Glutamatergic neuron (in vitro differentiated cells): ENCODE measurements at regions not wholly inside any gene's neighbourhood (a gene's known extent, or its start where the extent isn't known, plus 50 kb on each side); places are given as distances from the start of the nearest gene placed in this dataset.

ENCODE experiments used
- DNase-seq: peaks from one replicate; pipeline ENCODE4 v3.0.0; 2022
- H3K27ac Mint-ChIP-seq: one replicate; pipeline ENCODE4 v1.8.0; 2020; ENCODE audit warnings: mild to moderate bottlenecking, mixed read lengths, inconsistent platforms; ENCODE audit not compliant: unreplicated experiment
- H3K27me3 Mint-ChIP-seq: one replicate; pipeline ENCODE4 v1.8.0; 2020; ENCODE audit warnings: mild to moderate bottlenecking, moderate library complexity, mixed read lengths, inconsistent platforms; ENCODE audit not compliant: unreplicated experiment
- H3K36me3 Mint-ChIP-seq: one replicate; pipeline ENCODE4 v1.8.0; 2020; ENCODE audit warnings: mild to moderate bottlenecking, mixed read lengths, inconsistent platforms; ENCODE audit not compliant: unreplicated experiment
- H3K4me1 Mint-ChIP-seq: one replicate; pipeline ENCODE4 v1.8.0; 2020; ENCODE audit warnings: mild to moderate bottlenecking, low read depth, mixed read lengths, inconsistent platforms; ENCODE audit not compliant: unreplicated experiment
- H3K4me3 Mint-ChIP-seq: one replicate; pipeline ENCODE4 v1.8.0; 2020; ENCODE audit warnings: mild to moderate bottlenecking, mixed read lengths, inconsistent platforms; ENCODE audit not compliant: unreplicated experiment
- H3K9me3 Mint-ChIP-seq: one replicate; pipeline ENCODE4 v1.8.0; 2020; ENCODE audit warnings: mild to moderate bottlenecking, moderate library complexity, mixed read lengths, inconsistent platforms; ENCODE audit not compliant: unreplicated experiment
- TF ChIP-seq, protein P1 (sequence below): fragments of 200-600 bp; sonication (generic); IDR thresholded peaks from one replicate; pipeline ENCODE4 v1.5.0; 2021; ENCODE audit not compliant: partially characterized antibody, unreplicated experiment

DNA sequence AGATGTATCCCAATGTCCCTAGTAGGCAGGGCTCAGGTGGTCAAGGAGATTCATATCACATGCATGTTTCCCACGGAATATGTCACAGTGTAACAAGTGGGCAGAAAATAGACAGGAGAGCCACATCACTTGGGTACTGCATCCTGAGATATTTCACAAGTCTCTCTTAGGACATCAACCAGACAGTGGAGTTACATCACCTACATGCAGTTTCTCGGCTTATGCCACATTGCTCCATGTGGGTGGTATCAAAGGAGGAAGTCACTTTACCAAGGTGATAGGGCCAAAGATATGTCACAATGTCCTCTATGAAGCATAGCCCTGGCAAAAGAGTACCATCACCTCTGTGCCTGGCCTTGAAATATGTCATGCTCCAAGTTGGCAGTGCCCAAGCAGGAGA, 1056.7 kb upstream of the AMELY start:
- no peak for DNase-seq
- Mint-ChIP-seq H3K27me3 (no peaks in the 10 kb centered on the region), H3K4me1 (no peaks in the 10 kb centered on the region), H3K4me3 (no peak overlapping the region), H3K9me3 (no peaks in the 10 kb centered on the region), H3K36me3 (no peaks in the 10 kb centered on the region), H3K27ac (no peak overlapping the region)
- TF ChIP-seq, protein P1, sequence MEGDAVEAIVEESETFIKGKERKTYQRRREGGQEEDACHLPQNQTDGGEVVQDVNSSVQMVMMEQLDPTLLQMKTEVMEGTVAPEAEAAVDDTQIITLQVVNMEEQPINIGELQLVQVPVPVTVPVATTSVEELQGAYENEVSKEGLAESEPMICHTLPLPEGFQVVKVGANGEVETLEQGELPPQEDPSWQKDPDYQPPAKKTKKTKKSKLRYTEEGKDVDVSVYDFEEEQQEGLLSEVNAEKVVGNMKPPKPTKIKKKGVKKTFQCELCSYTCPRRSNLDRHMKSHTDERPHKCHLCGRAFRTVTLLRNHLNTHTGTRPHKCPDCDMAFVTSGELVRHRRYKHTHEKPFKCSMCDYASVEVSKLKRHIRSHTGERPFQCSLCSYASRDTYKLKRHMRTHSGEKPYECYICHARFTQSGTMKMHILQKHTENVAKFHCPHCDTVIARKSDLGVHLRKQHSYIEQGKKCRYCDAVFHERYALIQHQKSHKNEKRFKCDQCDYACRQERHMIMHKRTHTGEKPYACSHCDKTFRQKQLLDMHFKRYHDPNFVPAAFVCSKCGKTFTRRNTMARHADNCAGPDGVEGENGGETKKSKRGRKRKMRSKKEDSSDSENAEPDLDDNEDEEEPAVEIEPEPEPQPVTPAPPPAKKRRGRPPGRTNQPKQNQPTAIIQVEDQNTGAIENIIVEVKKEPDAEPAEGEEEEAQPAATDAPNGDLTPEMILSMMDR = no peak

DNA sequence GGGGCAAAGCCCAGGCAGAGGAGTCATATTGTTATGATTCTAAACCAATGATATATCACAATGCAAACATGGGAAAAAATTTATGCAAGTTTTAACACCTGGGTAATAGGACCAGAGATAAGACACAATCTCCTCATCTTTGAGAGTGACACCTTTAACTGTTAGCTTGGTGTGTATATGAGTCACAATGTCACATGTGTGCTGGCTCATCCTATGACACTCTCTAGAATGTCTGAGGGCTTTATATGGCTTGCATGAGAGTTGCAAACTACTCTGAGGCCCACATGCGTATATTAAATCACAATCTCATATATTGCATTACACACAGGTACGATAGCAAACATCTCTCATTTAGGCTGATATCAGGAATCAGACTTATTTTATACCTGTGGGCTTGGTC, 1055.4 kb upstream of the AMELY start:
- no peak for DNase-seq
- H3K9me3 Mint-ChIP-seq = no peaks in the 10 kb centered on the region
- H3K36me3 Mint-ChIP-seq = no peaks in the 10 kb centered on the region
- H3K27ac Mint-ChIP-seq = no peak overlapping the region
- H3K27me3 Mint-ChIP-seq = no peaks in the 10 kb centered on the region
- no peaks in the 10 kb centered on the region for H3K4me1 Mint-ChIP-seq
- H3K4me3 Mint-ChIP-seq = no peak overlapping the region
- TF ChIP-seq, protein P1 = no peak

- Mint-ChIP-seq H3K27ac (no peak overlapping the region), H3K27me3 (no peaks in the 10 kb centered on the region), H3K36me3 (no peaks in the 10 kb centered on the region), H3K4me1 (no peaks in the 10 kb centered on the region), H3K9me3 (peaks cover 1% of the 10 kb centered on the region), H3K4me3 (no peak overlapping the region)
- DNase-seq = no peak
- TF ChIP-seq, protein P1 = no peak
Observed at GRCh38 chrY:7963393-7963792, 1051.8 kb upstream of the AMELY start.

GRCh38 chrY:7962350-7962749, 1050.8 kb upstream of the AMELY start:
- Mint-ChIP-seq H3K4me1 (no peaks in the 10 kb centered on the region), H3K9me3 (peaks cover 1% of the 10 kb centered on the region), H3K36me3 (no peaks in the 10 kb centered on the region), H3K27ac (no peak overlapping the region), H3K27me3 (no peaks in the 10 kb centered on the region), H3K4me3 (no peak overlapping the region)
- TF ChIP-seq, protein P1 = no peak
- no peak for DNase-seq

DNA sequence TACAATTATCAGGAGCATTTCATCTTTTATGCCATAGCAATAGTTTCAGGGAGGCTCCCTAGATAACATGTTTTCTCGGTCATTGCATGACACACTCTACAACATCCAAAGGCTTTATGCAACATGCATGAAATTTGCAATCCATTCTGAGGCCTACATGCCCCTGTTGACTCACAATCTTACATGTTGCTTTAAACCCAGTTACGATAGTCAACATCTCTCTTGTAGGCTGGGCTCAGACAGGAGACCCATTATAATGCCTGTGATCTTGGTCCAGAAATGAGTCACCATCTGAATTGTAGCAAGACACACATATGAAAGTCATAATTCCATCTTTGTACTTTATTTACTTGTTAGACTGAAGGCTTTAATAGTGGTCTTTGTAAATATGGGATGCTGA, 1050.3 kb upstream of the AMELY start:
- H3K36me3 Mint-ChIP-seq = no peaks in the 10 kb centered on the region
- H3K4me3 Mint-ChIP-seq = no peak overlapping the region
- no peak overlapping the region for H3K27ac Mint-ChIP-seq
- H3K27me3 Mint-ChIP-seq = no peaks in the 10 kb centered on the region
- no peaks in the 10 kb centered on the region for H3K4me1 Mint-ChIP-seq
- TF ChIP-seq, protein P1 = no peak
- no peak for DNase-seq
- H3K9me3 Mint-ChIP-seq = peaks cover 1% of the 10 kb centered on the region
